ENCODE measurements at regions not wholly inside any gene's neighbourhood (a gene's known extent, or its start where the extent isn't known, plus 50 kb on each side); places are given as distances from the start of the nearest gene placed in this dataset.
"Not testable (repeated sequence)": the region's sequence is repeated elsewhere in the genome, so short reads cannot be mapped to it uniquely, and the experiment has no call there.

DNA sequence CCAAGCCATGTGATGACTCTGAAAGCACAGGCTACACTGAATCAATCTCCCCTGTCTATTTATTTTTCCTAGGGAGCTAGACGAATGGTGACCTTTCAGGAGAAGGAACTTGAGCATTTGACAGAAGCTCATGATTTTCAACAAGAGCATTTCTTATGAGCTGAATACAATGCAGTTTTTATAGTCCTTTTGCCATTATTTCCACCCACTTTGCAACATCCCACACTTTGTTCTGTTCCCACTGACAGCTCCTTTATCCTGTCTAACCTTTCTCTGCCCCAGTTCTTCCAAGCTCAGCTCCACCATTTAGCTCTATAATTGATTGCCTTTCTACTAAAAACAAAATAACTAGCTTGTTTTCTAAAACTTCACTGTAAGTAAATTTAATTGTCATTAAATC is 91.9 kb upstream of the PRSS1 start:
- in situ Hi-C loops (cut with MboI; ENCODE audit: low pct_unique_long_range_greater_than_20kb, low sequenced_read_pairs, unreplicated experiment), result no loop called here
- no peak for DNase-seq (ENCODE audit: low spot score)
- TF ChIP-seq, protein P1, sequence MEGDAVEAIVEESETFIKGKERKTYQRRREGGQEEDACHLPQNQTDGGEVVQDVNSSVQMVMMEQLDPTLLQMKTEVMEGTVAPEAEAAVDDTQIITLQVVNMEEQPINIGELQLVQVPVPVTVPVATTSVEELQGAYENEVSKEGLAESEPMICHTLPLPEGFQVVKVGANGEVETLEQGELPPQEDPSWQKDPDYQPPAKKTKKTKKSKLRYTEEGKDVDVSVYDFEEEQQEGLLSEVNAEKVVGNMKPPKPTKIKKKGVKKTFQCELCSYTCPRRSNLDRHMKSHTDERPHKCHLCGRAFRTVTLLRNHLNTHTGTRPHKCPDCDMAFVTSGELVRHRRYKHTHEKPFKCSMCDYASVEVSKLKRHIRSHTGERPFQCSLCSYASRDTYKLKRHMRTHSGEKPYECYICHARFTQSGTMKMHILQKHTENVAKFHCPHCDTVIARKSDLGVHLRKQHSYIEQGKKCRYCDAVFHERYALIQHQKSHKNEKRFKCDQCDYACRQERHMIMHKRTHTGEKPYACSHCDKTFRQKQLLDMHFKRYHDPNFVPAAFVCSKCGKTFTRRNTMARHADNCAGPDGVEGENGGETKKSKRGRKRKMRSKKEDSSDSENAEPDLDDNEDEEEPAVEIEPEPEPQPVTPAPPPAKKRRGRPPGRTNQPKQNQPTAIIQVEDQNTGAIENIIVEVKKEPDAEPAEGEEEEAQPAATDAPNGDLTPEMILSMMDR (IDR thresholded peaks at IDR 0.05; ENCODE audit: extremely low read depth, insufficient read depth, missing control alignments), result no peak

DNA sequence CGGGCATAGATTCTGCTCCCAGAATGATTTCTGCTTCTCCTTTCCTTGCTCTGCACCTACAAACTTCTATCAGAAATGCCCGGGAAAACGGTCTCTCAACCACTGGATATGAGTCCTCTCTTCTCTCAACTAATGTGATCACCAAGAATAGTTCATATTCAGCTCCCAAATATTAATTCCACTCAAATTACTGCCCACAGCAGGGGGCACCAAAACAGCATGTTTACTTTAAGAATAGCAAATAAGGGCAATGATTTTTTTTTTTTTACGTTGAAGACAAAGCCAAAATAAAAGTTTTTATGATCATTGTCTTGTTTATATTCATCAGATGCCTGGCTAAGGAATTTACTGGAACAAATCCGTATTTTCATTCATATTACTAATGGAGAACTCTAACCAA is 94.9 kb upstream of the PRSS1 start:
- TF ChIP-seq, protein P1 (IDR thresholded peaks at IDR 0.05; ENCODE audit: extremely low read depth, insufficient read depth, missing control alignments), result no peak
- DNase-seq (ENCODE audit: low spot score), result no peak
- in situ Hi-C loops (cut with MboI; ENCODE audit: low pct_unique_long_range_greater_than_20kb, low sequenced_read_pairs, unreplicated experiment), result no loop called here

DNA sequence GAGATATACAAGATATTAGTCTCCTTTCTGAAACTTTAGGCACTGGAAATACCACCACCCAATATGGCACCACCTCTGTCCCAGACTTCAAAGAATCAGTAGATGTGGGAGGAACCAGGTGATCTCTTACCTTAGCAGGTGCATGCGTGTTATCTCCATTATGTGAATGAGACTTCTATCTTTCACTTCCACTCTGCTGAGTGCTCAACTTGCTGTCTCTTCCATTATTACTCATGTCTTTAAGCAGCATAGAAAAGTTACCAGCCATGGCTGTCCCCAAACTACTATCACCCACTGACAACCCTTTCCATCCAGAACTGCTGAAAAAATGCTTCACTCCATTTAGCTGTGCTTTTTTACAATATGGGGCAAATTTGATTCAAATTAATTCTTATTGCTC is 101.5 kb upstream of the PRSS1 start:
- in situ Hi-C loops (cut with MboI; ENCODE audit: low pct_unique_long_range_greater_than_20kb, low sequenced_read_pairs, unreplicated experiment), result loop anchor here (25.0 kb wide), 1 partner anchor 365 kb away; no protein-coding TSS in a partner anchor

DNA sequence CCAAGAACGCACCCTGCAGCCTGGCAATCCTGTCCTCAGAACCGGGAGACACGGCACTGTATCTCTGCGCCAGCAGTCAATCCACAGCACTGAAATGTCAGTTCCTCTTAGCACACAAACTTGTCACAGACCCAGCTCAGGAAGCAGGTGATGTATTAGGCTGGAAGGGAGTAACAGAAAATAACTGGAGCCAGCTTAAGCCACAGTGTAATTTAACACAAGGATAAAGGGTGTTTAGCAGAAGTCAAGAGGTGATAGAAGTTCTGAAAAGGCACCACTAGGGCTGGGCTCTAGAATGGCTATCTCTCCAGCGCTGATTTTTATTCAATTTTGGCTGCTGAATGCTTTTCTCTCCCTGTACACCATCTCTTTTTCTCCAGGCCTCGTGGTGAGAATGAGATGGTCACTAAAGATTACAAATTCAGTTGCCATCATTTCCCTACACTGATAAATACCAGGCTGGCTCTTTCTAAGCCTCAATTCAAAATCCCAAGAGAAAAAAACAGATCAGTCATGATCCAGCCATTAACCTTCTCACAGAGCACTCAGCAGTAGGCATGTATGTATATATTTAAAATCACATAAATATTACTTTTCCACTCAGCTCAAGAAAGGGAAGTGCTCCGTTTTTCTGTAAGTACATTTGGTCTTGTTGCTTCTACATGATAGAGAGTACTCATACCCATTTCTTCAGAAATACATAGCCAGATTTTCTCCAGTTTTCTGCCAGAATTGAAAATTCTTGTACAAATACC is 102.7 kb upstream of the PRSS1 start:
- in situ Hi-C loops (cut with MboI; ENCODE audit: low pct_unique_long_range_greater_than_20kb, low sequenced_read_pairs, unreplicated experiment), result loop anchor here (25.0 kb wide), 1 partner anchor 366 kb away; no protein-coding TSS in a partner anchor
- TF ChIP-seq, protein P1 (IDR thresholded peaks at IDR 0.05; ENCODE audit: extremely low read depth, insufficient read depth, missing control alignments), result no peak
- DNase-seq (ENCODE audit: low spot score), result no peak

More for the DNA sequence above, 101.5 kb upstream of the PRSS1 start:
- no peak for DNase-seq (ENCODE audit: low spot score)
- TF ChIP-seq, protein P1 (IDR thresholded peaks at IDR 0.05; ENCODE audit: extremely low read depth, insufficient read depth, missing control alignments), result no peak

DNA sequence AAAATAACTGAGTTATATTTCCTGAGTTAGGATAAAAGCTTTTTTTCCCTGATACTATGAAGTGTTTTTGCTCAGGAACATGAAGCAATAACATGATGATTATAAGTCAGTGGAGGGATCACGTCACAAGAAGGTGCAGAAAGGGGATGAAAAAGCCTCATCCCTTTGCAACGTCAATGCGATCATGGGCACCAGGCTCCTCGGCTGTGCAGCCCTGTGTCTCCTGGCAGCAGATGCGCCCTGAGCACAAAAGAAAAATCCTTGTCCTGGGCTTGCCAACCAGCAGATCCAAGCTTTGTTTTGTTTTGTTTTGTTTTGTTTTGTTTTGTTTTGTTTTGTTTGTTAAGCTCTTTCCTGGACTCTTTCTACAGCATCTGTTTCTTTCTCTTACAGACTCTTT is 103.5 kb upstream of the PRSS1 start:
- in situ Hi-C loops (cut with MboI; ENCODE audit: low pct_unique_long_range_greater_than_20kb, low sequenced_read_pairs, unreplicated experiment), result loop anchor here (25.0 kb wide), 1 partner anchor 367 kb away; no protein-coding TSS in a partner anchor
- no peak for DNase-seq (ENCODE audit: low spot score)
- TF ChIP-seq, protein P1 (IDR thresholded peaks at IDR 0.05; ENCODE audit: extremely low read depth, insufficient read depth, missing control alignments), result no peak

DNA sequence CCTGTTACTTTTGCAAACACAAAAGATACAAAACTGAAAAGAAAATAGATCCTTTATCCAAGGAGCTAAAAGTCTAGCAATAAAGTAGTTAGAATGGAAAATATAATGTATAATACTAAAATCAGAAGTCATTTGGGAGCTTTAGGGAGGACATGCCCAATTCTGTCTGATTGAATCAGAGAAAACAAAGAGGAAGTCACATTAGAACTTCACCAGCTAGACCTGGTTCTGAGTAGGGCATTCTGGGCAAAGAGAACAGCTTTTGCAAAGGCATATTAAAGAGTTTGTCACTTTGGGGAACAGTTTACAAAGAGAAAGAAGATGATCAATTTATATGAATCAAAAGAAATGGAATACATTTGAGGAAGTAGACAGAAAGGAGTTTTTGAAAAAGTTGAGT is 107.0 kb upstream of the PRSS1 start:
- DNase-seq (ENCODE audit: low spot score), result no peak
- TF ChIP-seq, protein P1 (IDR thresholded peaks at IDR 0.05; ENCODE audit: extremely low read depth, insufficient read depth, missing control alignments), result no peak
- in situ Hi-C loops (cut with MboI; ENCODE audit: low pct_unique_long_range_greater_than_20kb, low sequenced_read_pairs, unreplicated experiment), result loop anchor here (25.0 kb wide), 1 partner anchor 370 kb away; no protein-coding TSS in a partner anchor

DNA sequence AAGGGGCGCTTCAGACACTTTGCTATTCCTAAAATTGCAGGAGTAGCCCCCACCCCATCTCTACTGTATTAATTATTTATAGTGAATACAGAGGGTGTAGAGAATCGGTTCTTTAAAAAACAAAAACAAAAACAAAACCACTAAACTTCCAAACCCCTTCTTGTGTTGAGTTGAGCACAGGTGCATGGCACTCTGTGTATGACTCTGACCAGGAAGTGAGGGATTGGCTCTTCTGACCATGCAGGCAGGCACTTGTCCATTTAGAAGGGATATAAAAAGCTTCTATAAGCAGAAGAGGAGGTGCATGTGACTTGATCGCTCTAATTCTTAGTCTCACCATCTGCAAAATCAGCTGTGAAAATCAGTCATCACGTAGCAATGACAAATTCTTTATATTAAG is 108.0 kb upstream of the PRSS1 start:
- not testable (repeated sequence) for DNase-seq (ENCODE audit: low spot score)
- in situ Hi-C loops (cut with MboI; ENCODE audit: low pct_unique_long_range_greater_than_20kb, low sequenced_read_pairs, unreplicated experiment), result loop anchor here (25.0 kb wide), 1 partner anchor 371 kb away; no protein-coding TSS in a partner anchor
